ENCODE measurements at regions not wholly inside any gene's neighbourhood (a gene's known extent, or its start where the extent isn't known, plus 50 kb on each side); places are given as distances from the start of the nearest gene placed in this dataset.

DNA sequence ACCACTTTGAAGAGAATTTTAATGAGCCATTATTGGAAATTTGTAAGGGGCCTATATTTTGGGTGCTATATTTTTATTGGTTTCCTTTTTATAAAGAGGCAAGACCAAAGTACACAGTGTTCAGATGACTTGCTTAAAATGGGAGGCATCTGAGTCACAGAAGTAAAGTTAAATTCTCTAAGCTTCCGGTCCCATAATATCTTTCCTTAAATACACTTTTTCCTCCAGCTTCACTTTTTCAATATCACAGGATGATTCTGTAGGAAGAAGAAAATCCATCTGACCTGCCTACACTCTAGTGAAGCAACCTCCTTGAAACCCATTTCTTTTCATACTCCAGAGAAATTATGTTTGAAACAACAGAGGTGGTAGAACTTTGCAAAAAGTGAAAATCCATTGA is 274.0 kb downstream of the PIK3R1 start:
- no peak for TF ChIP-seq EZH2 (IDR thresholded peaks at IDR 0.05)
- TF ChIP-seq POLR2AphosphoS5 (IDR thresholded peaks at IDR 0.05; ENCODE audit: borderline replicate concordance, low read depth, low read length): no peak
- TF ChIP-seq FOXP2 (optimal IDR thresholded peaks at IDR 0.05; ENCODE audit: control extremely low read depth, extremely low read length, insufficient read depth): no peak
